ENCODE measurements at regions not wholly inside any gene's neighbourhood (a gene's known extent, or its start where the extent isn't known, plus 50 kb on each side); places are given as distances from the start of the nearest gene placed in this dataset.

DNA sequence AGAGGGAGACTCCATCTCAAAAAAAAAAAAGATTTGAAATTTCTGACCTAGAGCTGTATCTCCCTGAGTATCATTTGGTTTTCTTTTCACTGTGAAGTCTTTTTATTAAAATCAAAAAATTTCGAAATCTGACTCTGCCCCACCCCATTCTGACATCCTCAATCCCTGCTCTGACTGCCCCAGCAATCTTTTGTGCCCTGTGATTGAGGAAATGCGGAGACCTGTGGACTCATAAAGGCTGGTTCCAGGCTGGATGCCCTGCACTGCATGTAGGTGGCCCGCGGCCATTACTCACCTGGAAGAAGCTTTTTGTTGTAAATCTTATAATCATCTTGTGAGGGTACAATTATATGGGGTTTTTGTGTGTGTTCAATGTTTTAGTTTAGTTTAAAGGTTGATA, 147.3 kb upstream of the SEMA6D start:
- ATAC-seq = no peak
- intact Hi-C loops (cut with DNase I) = no loop called here

DNA sequence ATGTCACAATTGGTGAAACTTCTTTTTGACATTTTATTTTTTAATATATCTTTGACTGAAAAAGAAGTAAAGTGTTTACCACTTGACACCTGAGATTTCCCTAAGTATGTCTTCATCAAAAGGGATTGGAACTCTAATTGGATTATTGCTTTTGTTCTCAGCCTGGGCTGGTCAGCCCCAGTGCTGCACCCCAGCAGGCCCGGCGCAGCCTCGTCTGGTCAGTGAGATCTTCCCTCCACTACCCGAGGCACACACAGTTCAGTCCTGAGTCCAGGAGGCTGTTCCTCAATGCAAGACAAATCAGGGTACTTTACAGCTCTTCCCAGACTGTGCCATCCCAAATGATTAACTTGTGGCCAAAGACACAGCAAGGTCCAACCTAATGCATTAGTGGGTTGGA, 146.9 kb upstream of the SEMA6D start:
- DNase-seq (ENCODE audit: missing footprints) (no peak), ATAC-seq (no peak)
- intact Hi-C loops (cut with DNase I) = no loop called here

More for the DNA sequence above, 147.3 kb upstream of the SEMA6D start:
- no peak for DNase-seq (ENCODE audit: missing footprints)

DNA sequence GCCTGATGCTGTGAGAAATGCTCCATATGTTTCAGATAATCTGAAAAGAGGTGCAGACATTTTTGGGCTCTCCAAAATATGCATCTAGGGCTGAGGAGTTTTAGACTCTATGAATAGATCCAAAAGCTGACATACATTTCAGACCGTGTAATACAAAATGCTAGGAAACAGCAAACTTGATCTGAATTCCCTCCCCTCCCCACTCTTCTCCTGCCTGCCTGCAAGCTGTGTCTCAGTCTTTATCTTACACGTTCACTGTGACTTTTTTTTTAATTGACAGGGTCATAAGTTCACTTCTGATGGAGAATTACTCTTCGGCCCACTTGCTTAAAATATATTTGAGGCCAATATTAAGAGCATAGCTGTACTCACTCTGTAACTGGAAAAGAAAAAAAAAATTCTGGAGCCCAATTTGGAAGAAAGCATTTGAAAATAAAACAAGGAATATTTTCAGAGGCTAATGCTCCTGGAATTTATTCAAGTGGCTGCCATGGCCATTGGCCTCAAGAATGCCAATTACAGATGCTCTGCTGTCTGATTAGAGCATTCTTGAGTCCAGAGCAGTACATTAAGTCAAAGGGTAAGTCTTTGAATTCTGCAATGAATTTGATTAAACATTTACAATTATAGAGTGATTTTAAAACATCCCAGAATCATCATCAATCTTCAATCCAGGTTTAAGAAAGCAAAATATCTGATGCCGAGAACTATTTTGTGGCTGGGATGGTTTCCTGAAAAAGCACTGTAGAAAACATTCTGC, 146.2 kb upstream of the SEMA6D start:
- intact Hi-C loops (cut with DNase I) = no loop called here
- ATAC-seq = no peak
- no peak for DNase-seq (ENCODE audit: missing footprints)

DNA sequence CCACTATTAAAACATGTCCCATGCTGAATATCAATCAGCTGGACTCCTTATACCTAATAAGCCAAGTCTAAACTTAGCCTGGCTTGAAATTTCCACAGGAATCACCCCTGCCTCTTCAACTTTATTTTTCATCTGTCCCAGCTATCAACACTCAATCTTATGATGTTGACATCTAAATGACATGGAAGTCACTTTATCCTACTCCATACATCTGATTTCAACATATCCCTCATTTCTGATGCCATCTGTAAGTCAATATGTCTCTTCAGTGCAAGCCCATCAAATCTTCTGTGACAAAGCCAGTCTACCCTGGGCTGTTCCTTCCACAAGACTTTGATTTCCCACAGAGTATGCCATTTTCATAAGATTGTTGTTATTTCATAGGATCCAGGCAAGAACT, 143.6 kb upstream of the SEMA6D start:
- ATAC-seq (no peak), DNase-seq (ENCODE audit: missing footprints) (no peak)
- intact Hi-C loops (cut with DNase I) = no loop called here

DNA sequence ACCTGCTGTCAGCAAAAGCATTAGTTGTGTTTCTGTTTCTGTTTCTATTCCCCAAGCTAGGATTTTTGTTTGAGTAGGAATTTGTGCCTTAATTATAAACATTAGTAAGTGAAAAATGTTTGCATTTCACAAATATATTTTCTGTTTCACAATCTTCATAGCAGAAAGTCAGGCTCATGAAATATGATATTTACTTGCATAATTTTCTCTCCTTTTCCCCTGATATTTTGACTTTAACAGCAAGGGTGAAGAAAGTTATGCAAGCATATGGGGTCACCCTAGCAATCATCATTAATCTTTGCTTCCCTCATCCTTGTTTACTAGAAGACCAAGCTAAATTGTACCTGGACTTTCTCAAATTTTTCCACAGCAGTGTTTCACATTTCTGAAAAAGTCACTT, 140.3 kb upstream of the SEMA6D start:
- intact Hi-C loops (cut with DNase I) = no loop called here
- ATAC-seq (no peak), DNase-seq (ENCODE audit: missing footprints) (no peak)

DNA sequence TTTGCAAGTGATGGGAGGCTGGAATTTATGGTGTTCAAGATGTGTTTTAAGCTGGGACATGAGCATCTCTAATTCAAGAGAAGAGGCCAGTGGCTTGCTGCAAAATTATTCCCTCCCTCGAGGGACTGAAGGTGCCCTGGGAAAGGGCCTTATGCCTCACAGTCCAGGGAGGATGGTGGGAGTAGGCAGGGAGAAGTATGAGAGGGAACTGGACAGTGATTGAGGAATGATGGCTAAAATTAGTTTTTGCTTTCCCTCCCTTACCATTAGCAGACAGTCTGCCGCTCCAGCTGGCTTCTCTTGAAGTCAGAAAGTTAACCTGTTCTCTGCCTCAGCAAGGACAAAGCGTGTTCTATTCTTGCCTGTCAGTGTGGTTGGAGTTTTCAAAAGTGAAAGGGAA, 139.8 kb upstream of the SEMA6D start:
- ATAC-seq = no peak
- intact Hi-C loops (cut with DNase I) = no loop called here
- no peak for DNase-seq (ENCODE audit: missing footprints)

DNA sequence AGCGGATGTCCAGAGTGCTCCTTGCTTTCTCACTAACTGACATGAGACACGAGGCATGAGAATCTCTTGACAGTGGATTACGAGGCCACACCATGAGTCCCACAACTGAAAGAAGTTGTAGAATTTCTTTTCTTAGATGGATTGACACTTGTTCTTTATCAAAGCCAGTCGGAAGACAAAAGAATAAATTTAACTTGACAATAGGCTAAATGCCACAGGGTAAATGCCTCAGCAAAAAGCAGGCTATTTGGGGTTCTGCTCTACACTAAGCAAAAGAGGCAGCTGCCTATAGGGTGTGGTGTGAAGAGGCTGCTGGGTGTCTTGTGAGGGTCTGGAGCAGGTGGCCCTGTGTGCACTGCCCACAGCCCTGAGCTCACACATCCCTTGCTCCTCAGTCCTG, 135.1 kb upstream of the SEMA6D start:
- ATAC-seq = no peak
- intact Hi-C loops (cut with DNase I) = no loop called here
- no peak for DNase-seq (ENCODE audit: missing footprints)

DNA sequence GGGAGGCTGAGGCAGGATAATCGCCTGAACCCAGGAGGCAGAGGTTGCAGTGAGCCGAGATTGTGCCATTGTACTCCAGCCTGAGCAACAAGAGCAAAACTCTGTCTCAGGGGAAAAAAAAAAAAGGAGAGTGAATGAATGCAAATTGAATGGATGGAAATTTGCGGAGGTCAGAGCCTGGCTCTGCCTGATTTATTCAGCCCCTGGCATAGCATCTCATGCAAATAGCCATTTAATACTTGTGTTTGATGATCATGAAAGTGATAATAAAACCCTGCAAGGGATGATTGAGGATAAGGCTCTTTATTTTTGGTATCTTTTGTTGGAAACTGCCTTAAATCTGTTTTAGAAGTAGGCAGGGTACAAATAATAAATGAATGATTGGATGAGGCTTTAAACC, 133.0 kb upstream of the SEMA6D start:
- intact Hi-C loops (cut with DNase I) = no loop called here

DNA sequence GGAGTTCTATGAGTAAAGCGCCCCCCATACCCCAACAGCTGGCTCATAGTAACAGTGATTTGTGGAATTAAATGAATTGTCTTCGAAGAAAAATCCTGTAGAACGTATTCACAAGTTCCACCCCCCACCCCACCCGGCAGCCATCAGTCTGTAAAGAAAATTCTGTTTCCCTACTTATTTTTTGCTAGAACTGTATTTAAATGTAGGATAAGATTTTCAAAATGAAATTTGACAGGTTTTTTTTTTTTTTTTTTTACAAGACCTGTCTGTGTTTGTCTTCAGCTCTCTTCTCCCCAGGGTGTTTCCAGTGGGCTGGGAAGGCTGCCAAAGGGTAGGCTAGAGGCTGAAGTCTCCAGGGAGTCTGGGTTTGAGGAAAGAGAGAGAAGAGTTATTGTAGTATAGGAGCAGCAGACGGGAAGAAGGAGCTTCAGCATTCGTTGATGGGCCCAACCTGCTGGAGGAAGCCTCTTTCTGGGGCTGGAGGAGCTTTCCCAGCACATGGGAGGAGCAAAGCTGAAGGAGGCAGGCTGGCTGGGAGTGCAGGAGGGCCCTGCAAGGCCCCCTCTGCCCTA, 130.6 kb upstream of the SEMA6D start:
- DNase-seq (ENCODE audit: missing footprints) (no peak), ATAC-seq (no peak)
- intact Hi-C loops (cut with DNase I) = no loop called here

More for the DNA sequence above, 133.0 kb upstream of the SEMA6D start:
- ATAC-seq (no peak), DNase-seq (ENCODE audit: missing footprints) (no peak)

DNA sequence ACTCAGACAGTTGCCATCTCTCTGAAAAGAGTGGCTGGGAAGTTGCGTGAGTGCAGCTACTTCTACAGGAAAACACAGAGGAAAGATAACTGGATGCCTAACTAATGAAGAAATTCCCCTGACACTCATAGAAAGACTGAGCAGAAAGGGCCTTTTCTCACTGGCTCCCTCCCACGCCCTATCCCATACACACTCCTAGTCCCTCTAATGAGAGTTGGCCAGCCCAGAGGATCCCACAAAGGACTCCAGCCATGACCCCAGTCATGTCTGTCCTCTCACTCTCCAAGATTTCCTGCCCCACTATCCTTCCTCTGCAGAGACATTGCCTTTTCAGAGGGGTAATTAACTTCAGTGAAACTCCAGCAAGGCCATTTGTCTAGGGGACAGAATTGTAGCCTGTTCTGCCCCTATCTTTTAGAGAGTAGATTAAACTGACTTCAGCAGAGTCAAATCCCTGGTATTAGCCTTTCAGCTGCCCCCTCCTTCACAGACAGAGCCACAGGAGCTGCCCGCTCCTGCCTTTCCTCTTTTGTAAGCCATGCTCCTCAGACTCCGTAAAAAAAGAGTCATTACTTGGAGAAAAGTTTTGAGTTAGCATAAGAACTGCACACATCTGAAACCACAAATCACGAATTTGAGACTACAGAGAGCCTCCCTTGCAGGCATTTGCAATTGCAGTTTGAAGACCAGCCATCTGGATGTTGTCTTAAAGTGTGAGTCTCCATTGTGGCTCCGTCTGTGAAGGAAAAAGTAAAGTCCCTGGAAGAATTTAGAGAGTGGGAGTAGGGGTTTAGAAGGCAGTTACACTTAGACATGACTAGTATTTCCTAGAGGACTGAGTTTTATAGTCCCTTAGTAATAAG, 129.1 kb upstream of the SEMA6D start:
- no peak for DNase-seq (ENCODE audit: missing footprints)
- peak; percentile 87 for ATAC-seq
- intact Hi-C loops (cut with DNase I) = no loop called here

DNA sequence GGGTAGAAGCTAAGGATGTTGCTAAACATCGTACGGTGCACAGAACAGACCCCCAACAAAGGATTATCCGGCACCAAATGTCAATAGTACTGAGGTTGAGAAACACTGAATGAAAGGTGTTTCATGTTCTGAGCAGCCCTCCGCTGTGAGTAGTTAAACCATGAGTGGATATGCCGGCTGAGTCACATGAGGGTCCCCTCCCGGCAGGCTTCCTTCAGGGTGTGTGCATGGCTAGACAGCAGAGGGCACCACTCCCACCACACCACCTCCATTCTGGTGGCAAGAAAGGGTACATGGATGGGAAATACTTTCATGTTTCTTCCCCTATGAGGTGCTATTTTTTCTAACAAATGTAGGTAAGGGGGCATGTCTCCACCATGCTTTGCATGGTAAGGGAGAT, 128.3 kb upstream of the SEMA6D start:
- DNase-seq (ENCODE audit: missing footprints) (no peak), ATAC-seq (no peak)
- intact Hi-C loops (cut with DNase I) = no loop called here

DNA sequence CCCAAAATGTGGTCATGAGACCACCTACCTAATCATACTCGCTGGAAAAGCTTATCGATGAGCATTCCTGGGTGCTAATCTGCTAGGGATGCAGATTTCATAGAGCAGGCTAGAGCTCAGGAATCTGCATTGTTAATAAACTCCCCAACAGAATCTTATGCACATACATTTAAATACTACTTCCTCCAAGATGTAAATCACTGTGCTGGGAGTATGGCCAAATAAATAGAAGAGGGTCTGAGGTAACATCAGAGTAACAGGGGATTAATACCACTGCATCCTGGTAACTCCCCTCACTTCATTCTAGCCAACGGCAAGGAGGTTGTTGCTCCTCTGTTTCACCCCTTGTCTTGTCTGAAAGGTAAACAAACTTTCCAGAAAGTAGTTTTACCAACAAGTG, 118.3 kb upstream of the SEMA6D start:
- DNase-seq (ENCODE audit: missing footprints) (no peak), ATAC-seq (no peak)
- intact Hi-C loops (cut with DNase I) = no loop called here

DNA sequence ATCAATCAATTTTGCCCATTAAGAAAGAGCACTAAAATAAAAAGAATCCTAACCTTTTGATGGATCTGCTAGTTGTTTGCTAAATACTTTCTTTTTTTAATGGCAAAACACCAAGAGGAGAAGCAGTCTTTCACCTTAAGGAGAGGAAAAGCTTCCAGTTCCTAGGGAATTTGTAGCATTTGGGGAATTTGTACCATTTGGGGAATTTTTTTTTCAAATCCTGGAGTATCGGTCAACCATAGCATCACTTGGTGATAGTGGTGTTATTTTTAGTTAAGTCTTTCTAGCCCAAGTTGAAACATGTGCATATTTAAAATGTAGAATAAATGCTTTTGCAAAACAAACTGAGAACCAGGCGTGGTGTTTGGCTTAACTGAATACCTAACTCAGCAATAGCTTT, 117.5 kb upstream of the SEMA6D start:
- intact Hi-C loops (cut with DNase I) = no loop called here
- no peak for ATAC-seq

DNA sequence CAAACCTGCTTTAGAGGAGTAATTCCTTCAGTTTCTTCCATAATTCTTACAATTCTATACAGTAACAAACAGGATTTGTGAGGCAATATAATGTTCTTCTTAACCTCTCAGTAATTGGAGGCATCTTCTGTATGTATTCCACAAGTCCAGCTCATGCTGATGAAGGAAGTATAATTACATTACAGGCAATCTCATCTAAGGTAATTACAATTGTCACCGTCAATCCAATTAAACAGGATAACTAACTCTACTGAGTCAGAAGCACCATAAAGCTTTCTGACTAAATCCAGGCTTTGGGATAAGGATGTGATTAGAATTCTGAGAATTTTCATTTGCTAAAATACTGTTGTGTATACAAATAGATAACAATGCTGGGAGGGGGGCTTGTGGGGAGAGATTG, 115.2 kb upstream of the SEMA6D start:
- ATAC-seq = no peak
- intact Hi-C loops (cut with DNase I) = no loop called here
- DNase-seq (ENCODE audit: missing footprints) = no peak

More for the DNA sequence above, 117.5 kb upstream of the SEMA6D start:
- DNase-seq (ENCODE audit: missing footprints) = no peak

DNA sequence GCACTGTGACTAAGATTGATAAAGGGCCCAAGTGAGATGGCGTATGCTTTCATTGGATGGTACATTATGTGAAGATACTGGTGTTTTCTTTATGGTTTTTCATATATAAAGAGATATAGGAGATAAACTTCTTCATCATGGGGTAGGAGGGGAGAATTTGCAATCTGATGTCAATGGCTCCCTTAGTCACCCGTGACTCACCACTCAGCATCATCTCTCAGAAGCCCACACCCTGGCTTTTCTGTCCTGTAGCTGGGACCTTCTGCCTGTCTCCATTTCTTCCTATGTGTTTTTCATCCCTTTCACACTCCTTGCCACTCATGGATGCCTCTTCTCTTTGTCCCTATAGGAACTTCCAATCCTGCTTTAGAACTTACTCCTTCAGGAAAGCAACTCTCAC, 114.3 kb upstream of the SEMA6D start:
- intact Hi-C loops (cut with DNase I) = no loop called here
- DNase-seq (ENCODE audit: missing footprints) = no peak
- ATAC-seq = no peak

DNA sequence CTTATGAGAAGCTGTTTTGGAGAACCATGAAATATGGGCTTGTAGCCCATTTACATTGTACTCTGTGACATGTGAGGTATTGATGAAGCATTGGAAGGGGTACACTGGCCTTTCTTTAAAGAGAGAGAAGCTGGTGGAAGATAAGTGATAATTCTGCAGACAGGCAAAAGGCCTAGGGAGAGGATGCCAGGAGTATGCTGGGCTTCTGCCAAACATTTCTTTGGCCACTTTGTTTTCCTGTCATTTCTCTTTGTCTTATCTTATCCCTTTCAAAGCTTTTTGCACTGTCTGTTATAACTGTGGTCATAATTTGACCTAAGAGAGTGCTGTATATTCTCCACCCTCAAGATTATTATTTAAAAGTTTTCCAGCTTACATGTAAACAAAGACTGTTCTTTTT, 109.6 kb upstream of the SEMA6D start:
- intact Hi-C loops (cut with DNase I) = no loop called here
- DNase-seq (ENCODE audit: missing footprints) (no peak), ATAC-seq (no peak)

DNA sequence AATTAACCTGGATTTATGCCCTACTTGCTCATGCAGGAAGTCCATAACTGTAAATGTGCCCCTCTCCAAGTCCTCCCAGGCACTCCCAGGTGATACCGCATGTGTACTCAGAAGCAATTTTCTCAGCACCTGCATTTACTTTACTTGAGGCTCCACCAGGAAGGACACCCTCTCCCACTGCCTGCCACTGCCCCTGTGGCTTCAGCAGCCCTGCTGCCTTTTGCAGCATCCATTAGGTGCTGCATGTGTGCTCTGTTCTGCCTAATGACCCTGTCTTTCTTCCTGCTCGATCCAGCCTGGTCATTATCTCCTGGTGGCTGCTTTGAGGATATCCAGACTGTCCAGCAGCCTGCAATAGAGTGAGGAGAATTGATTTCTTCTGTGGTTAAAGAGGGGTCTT, 107.6 kb upstream of the SEMA6D start:
- intact Hi-C loops (cut with DNase I) = loop anchor here (10.0 kb wide), 1 partner anchor 415 kb away; no protein-coding TSS in a partner anchor

DNA sequence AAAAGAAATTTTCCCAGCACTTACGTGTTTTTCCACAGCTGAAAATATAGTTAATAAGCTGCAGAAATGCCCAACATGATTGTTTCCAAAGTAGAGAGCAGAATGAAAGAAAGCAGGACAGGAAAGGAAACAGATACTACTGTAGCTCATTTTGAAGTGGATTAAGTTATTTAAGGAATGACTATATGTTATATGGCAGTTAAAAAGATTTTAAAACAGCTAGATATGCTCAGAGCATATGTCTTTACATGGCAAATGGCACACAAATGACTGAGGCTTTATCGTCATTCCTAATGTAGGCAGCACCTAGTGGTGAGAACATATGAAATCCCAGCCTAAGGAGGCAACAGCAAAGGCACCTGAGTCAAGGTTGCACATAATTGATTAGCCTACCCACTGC, 106.6 kb upstream of the SEMA6D start:
- ATAC-seq = no peak
- intact Hi-C loops (cut with DNase I) = loop anchor here (10.0 kb wide), 1 partner anchor 416 kb away; no protein-coding TSS in a partner anchor
- DNase-seq (ENCODE audit: missing footprints) = no peak

More for the DNA sequence above, 107.6 kb upstream of the SEMA6D start:
- ATAC-seq = no peak
- DNase-seq (ENCODE audit: missing footprints) = no peak

DNA sequence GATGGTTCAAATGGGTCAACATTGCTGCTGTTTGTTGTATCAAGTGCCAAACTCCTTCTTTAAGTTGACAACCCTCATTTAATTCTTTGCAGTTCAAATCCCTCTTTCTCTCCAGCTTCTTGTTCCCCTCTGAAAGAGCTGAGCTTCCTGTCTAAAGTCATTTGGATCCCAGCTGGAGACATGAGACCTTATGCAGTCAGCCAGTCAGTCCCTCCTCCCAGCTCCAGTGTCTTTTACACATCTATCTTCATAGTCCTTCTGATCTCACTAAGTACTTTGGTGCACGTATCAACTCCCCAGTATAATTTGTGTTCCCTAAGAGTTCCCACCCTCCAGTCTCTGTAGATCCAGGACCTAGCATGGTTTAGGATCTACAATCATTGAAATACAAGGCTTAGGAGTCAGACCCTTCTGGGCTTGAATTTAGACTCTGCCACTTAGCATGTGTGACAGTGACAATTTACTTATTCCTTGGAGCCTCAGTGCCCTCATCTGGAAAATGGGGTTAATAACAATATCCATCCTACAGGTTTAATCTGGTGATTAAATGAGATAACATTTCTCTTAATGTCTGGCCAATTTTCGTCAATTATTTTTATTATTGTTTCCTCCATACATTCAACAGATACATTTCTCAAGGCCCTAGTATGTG, 102.8 kb upstream of the SEMA6D start:
- no peak for DNase-seq (ENCODE audit: missing footprints)
- intact Hi-C loops (cut with DNase I) = loop anchor here (10.0 kb wide), 1 partner anchor 420 kb away; no protein-coding TSS in a partner anchor
- ATAC-seq = no peak
